SKM-1 (cell line): ENCODE measurements at regions not wholly inside any gene's neighbourhood (a gene's known extent, or its start where the extent isn't known, plus 50 kb on each side); places are given as distances from the start of the nearest gene placed in this dataset.

Source experiments
- DNase-seq: peaks from one replicate; lab custom pipeline; 2025; ENCODE audit not compliant: unreplicated experiment; lab: John Stamatoyannopoulos, UW

DNA sequence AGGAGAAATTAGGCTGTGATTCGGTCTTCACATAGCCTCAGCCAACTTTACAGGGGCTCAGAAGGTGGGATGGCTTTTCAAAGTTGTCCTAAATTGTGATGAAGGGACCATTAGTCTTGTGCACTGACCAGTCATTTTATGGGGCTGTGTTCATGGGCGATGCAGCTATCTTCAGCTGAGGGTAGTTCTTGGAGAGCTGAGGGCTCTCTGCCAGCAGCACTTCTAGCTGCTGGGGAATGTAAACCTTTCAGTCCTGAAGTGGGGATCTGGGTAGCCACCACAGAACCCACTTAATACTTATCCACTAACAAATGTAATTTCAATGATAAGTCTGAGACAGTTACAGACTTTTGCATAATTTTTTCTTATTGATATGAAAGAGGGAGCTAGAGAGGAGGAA is 270.6 kb downstream of the AEBP2 start:
- no peak for DNase-seq

DNA sequence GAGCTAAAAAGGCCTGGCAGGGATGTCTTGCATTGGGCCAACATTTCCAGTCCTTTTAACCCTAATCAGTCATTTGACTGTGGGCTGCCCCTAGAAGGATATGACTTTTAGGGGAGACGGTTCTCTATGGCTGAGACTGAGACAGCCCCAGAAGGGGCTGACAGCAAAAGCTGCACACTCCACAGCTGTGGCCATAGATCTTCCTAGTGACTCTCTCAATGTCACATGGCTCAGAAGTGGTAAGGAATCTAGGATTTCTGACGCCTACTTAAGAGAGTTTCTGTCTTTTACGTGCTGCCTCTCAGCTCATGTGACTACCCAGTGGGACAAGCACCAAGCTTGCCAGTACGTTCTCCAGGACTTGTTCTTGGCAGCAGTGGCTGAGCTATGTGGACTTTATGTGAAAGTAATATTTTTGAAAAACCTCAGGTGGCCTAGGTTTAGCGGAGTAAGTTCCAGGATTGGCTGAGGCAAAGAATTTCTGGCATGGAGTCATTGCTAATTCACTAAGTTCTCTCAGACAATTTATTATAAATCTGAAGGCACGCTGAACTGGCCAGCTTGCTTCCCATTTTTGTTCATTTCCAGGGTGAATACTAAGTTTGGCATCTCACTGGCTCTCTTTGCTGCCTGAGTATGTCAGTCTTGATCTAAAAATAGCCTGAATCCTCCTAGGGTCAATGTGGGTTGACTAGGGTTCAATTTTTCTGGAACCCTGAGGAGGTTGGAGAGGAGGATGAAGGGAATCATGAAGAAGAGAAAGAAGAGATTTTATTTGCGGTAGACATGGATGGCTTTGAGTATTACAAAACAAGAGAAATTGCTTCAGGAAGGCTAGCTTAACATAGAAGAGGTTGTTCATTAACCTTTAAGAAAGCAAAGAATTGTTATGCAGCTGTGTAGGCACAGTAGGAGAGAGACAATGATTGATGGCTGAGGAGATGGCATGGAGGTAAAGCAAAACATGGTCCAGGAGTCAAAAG is 271.8 kb downstream of the AEBP2 start:
- no peak for DNase-seq

DNA sequence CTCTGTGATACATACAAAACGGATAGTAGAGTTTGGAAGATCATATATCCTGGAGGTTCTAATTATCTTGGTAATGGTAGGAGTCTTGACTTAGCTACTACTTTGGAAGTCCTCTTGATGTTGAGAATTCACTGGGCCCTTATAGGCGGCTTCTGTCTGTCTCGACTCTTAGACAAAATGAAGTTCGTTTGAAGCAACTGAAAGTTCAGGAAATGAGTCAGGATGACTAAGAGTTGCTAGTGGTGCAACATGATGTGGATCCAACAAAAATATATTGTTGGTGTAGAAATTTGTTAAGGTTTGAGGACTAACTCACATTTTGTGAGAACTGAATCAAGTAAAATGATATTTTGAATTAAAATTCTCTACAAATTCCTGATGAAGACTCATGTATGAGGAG is 272.7 kb downstream of the AEBP2 start:
- no peak for DNase-seq

DNA sequence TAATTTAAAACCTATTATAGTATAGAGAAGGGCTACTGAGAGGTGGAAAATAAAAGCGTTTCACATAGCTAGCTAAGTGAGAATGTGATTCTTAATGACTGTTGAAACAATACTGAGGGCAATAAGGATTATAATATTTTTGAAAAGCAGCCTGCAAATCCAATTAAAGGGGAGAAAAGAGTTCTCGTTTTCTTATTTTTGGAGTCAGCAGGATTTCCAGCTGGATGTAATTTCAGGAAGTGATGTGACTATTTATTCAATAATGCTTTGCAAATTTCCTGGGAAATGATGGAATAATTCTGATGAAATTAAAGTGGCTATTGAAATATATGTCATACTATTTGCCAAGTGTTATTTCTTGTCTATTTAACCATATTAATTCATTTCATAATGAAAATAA is 279.1 kb downstream of the AEBP2 start:
- DNase-seq: no peak

DNA sequence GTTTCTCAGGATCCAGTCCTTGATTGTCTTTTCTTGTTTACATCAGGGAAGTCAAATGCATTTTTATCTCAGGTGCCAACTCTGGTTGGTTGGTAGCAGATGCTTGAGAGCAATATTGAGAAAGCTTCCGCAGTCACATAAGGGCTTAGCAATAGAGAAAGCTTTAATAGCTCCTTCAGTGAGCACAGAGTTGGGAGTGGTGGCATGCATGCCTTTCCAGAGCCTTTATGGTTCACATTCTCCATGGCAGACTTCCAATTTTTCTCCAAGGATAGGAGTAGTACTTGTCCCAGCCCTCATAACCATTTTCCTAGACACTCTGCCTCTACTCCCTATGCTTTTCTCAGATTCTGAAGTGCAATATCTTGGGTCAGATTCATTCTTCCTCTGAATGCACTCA is 280.4 kb downstream of the AEBP2 start:
- no peak for DNase-seq

DNA sequence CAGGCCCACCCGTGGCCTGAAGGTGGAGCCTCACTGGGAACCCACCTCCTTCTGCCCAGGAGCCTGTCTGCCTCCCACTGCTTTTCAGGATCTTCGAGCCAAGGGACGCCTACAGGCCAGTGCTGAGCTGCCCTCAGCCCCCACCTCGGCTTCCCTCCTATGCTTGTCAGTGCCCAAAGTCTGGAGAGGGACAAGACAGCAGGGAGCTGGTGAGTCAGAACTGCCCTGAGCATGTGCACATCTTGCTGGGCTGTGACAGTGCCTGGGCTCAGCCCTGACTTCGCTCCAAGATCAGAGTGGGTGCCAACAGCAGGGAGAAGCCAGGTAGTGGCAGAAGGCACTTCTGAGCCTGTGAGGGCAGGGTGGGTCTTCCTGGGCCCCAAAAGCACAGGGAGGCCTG is 286.8 kb downstream of the AEBP2 start:
- no peak for DNase-seq

DNA sequence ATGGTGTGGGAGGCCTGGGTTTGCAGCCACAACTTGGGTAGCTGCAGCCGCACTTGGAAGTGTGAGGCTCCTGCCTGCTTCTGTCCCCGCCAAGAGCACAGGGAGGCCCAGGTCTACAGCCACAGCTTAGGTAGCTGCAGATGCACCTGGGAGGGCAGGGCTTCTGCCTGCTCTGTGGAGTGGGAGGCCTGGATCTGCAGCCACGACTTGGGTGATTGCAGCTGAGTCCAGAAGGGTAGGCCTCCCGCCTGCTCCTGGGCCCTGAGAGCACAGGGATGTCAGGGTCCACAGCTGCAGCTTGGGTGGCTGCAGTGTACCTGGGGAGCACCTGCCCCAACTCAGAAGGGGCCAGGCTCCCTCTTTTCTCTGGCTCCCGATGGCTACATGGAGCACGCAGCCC is 287.3 kb downstream of the AEBP2 start:
- no peak for DNase-seq

DNA sequence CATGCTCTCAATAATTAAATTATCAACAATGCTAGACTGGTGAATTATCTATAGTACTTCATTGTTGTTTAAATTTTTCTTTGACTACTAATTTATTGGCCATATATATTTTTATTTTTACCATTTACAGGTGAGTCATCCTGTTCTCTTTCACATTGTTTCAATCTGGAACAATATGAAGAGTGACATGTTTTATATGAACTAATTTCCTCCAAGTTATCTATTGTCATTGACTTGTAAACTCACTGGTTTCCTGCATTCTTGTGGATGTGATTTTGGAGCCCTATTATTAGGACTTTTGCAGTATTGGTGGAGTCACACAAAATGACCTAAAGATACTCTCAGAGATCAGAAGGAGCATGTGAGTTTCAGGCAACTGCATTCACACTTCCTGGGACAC is 297.7 kb downstream of the AEBP2 start:
- DNase-seq: no peak

DNA sequence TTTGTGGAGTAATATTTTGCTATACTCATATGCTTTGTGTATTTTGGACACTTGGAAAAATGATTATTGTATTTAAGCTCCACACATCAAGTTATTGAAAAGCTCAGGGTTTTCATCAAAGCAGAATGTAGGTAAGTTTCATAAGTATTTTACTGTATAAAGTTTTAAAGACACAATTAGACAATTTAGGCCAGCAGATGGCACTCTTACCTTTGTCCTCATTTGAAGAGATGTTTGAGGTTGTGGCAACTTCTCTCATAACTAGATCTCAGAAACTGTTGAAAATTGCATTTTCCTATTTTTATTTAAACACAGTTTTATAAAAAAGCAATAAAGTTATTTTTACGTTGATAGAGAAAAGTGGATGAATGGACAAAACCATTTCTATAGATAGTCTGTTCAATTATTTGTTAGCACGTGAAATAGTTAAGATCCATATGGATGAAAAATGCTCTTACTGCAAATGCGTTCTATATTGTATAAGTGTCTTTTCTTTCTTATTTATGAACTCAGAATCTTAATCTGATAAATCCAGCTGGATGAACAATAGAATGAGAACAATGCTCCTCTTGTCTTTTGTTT is 300.0 kb downstream of the AEBP2 start:
- peak; percentile 15 for DNase-seq

DNA sequence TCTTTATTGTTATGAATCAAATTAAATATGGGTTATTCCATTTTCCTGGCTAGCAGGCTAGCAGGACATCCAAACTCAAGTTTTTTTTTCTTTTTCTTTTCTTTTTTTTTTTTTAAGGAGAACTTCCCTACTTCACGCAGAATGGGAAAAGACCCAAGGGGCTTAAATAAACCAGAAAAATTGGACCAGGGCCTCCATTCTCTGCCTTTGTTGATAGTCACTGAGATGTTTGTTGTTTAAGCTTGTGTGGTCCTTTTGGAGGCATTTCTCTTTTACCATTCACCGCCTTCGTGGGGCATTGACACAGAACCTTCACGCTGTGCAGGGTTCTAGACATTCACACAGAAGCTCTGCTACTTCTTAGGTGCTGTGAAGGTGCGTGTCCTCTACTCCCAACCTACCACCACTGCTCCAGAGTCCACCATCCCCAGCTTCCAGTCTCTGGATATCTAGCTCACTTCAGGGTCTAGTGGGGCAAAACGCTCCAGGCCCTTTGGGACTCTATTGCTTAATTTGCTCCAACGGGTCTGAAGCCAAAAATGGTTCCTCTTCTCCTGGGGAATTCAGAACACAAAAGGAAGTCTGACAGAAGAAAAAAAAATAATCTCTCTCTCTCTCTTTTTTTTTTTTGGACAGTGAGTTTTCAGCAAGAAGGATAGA is 301.3 kb downstream of the AEBP2 start:
- DNase-seq: no peak

DNA sequence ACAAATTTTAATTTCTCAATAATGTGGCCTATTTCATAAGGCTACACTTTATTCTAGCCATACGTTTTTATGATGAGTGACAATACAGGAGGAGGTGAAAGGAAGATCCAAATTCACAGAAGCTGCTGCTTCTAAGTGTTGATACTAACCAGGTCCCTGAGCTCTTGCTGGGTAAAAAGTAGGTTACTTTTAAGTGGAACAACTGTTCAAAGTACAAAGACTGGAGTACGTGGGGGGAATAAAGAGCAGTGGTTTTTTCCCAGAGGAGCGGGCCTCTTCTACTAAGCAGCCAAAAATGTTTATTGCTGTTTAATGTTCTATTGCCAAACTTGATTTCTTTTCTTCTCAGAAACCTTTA is 301.8 kb downstream of the AEBP2 start:
- no peak for DNase-seq

DNA sequence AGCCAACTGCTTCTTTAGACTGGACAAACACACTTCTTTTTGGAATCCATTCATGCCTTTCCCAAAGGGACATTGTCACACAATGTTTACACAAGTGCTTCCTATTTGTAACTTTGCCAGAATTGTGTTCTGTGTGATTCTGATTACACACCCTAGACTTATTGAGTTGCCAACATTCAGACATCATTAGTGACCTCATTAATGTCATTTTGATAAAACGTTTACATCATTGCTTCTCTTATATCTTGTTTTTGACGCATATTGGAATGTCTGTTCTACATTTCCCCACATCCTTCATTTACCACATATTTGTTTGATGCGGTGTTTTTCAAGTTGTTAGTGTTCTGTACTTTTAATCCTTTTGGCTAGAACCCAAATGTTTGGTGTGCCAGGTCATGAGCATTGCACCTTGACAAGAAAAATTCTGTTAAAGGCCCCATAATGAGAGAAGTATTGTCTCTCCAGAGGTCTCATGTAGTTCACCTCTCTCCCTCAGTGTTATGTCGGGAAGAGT is 305.5 kb downstream of the AEBP2 start:
- no peak for DNase-seq

DNA sequence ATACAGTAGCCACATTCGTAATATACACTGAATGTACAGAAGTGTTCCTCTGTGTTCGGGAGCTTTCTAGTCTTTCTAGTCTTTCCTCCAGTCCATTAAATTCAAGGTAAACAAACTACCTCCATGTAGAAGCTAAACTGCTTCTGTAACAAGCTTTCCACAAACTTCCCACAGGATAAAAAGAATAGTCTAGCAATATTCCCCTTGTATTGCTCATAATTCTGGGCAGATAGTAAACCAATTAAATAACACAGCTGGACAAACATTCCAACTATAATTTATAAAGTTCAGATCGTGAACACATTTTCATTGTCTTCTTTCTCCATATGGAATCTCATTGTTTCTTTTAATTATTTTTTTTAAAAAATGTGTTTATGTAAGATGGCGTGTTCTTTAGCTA is 307.2 kb downstream of the AEBP2 start:
- no peak for DNase-seq

DNA sequence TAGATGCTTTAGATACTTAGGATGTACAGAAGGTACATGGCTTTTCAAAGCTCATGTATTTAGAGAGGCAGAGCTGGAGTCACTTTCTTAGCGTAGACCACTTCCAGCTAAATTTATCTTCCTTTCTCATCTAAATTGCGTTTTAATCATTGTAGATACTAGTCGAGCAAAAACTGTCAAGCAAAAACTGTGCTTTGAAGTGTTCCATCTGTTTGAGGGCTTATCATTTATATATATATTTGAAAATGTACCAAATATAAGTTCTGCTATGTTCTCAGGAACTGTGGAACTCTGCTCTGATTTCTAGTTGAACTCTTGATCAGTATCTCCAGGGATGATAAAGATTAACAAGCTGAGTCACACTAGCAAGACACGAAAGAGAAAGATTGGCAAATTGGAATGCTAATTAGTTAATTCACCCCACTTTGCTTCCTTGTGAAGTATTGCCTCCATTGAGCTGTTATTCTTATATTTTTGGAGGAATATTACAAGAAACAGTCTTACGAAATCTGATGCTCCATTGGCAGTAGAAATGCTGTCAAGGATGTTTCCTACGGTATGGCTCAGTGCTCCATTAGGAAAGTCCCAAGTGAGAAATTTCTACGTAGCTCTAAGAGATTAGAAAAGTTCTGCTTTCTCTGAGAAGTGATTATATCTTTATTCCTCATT is 310.7 kb downstream of the AEBP2 start:
- no peak for DNase-seq

DNA sequence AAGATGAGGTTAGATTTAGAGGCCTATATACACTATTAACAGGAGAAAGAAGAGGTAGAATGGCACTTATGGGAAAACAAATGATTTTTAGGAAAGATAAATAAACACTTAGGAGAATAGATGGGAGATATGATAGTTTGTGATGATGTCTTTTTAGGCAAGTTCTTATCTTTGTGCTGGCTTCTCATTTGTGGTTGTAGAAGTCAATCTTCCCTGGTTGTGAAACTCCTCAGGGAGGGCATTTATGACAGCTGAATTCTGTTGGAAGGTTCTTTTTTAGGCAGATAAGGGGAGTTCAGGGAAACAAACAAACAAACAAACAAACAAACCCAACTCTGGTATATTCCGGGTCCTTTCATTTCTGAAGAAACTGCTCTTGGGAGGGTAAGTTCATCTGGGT is 311.8 kb downstream of the AEBP2 start:
- DNase-seq: no peak

DNA sequence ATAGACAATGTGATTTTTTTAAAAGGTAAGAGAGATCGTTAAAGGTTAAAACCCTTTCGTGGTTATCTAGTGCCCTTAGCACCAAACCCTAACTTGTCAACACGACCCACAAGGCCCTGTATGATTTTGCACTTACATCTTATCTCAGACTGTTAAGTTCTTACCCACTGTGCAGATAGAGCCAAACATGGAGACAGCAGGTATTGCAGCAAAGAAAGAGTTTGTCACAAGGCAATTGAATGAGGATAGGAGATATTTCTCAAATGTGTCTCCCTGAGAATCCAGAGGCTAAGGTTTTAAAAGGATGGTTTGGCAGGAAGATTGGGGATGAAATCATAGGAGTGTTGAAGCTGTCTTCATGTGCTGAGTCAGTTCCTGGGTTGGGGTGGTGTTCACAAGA is 313.4 kb downstream of the AEBP2 start:
- DNase-seq: no peak

DNA sequence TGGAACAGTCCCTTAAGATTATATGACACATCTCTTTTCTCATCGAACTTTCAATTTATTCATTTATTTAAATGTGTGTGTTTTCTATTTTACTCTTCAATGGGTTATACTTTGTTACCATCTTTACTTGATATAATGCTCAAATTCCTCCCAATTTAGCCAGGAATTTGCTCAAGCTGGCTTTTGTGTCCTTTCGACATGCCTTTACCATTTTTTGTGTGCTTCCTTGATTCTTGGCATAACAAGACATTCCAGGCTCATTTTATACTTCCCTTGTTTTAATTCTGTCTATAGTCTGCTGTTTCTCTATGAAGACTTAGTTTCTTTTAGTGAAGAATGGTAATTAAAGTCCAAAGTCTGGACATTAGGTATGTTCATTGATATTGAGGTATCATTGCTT is 315.8 kb downstream of the AEBP2 start:
- no peak for DNase-seq

DNA sequence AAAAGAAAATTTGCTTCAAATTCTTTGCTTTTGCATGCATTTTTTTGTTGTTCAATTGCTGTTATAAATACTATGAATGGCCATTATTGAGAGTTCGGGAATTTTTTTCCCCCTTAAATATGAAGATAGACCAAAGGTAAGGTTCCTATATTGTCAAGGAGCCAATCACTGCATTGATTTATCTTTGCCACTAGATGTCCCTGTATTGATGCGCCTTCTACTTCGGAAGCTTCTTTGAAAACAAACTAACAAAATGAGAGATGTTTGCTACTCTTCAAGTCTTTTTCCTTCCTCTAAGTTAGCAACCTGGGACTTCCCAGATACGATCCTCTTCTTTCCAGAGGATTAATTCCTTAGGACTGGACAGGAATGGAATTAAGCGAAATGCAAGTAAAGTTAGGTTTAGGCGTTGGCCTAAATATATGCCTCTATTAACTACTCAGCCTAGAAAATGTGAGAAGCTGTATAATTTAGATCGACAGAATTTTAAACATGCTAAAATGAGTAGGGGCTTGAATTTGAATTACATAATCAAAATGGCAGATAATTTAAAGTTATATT is 318.1 kb downstream of the AEBP2 start:
- DNase-seq: peak; percentile 2

DNA sequence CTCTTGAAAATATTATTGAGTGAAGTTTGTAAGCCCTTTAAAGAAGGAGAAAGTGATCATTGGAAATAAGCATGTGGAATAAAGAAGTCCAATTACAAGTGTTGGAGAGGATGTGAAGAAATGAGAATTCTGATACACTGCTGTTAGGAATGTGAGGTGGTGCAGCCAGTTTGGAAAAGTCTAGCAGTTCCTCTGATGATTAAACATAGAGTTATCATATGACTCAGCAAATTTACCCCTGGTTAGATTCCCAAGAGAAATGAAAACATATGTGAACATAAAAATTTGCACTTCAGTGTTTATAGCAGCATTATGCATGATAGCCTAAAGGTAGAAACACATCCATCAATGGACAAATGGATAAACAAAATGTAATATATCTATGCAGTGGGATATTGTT is 319.9 kb downstream of the AEBP2 start:
- no peak for DNase-seq

DNA sequence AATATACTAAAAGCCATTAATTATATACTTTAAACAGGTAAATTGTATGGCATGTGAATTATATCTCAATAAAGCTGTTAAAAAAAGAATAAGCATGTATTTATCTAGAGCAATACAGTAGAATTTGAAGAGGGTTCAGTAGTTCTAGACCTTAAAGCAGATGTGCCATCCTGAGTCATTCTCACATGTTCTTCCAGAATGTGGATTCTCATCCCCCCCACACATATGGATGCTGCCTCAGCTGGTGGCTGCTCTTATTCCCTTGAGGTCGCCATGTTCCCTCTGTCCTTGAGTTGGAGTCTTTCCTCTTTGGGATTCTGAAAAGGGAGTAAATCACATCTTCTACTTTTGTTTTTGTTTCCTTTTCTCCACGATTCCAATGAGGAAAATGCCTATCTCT is 321.3 kb downstream of the AEBP2 start:
- no peak for DNase-seq

DNA sequence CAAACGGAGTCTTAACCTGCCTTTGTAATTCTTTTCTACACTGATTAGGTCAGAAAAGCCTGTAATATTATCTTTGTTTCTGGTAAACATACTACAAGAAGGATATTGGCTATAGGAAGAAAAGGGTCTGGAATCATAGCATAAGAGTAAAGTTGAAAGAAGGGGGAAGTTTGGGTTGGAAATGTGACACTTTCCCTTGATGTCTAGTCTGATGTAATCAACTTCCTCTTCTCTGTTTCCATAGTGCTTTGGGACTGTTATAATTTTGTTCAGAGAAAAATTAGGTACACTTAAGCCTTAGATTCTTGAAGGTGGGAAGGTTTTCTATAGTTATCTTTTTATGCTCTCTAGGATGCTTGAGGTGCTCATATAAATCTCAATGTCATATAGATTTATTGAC is 322.2 kb downstream of the AEBP2 start:
- DNase-seq: peak; percentile 20
